ENCODE measurements at regions not wholly inside any gene's neighbourhood (a gene's known extent, or its start where the extent isn't known, plus 50 kb on each side); places are given as distances from the start of the nearest gene placed in this dataset.
A peak's percentile ranks its signal among the peaks of the same experiment; 100 is the strongest.

DNA sequence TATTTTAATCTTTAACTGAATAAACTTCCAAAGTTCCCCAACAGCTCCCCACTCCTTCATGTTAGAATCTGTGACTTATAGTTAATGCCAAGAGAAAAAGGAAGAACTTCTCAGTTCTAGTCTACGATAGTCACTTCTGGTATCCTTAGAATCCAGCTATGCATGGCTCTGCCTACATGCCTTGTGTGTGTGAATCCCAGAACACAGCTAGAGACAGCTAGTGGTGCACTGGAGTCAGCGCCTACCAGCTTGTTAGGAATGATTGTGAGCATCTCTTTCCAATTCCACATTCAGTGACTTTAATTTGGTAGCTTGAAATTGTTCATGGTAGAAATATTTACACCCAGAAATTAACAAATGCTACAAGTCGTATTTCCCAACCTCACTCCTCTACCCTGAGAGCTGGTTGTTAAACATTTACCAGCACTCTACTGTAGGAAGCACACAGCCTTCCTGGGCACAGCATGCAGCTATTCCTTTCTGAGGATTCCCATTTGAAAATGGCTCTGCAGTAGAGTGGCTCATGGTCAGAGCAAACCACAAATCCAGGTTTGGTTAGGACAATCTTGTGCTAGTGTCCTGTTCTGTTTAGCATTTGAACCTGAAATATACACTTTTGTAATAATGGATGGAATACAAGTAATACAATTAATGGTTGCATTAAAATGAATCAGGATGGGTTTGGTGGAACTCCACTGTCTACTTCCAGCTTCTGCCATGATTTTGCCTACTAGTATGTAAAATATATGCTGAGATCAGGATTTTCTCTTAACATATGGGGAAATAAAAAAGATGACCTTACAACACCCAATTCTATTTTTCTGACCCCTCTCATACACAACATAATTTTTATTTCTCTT lies 371.0 kb upstream of the GBE1 start:
- Histone ChIP-seq H2AFZ (ENCODE audit: low read depth, low read length, severe bottlenecking) (peak overlapping the region; percentile 46), H3K4me2 (ENCODE audit: low read depth, low read length, poor library complexity, severe bottlenecking) (no peak overlapping the region), H3K4me3 (ENCODE audit: insufficient read depth, low read length, poor library complexity, severe bottlenecking) (no peak overlapping the region), H3K27ac (ENCODE audit: low read depth, low read length) (no peak overlapping the region), H3K9me2 (replicated peaks; ENCODE audit: insufficient read depth, low read length) (no peaks in the 10 kb centered on the region), H4K20me1 (ENCODE audit: low read depth, low read length) (no peaks in the 10 kb centered on the region), H3K79me2 (ENCODE audit: insufficient read depth, low read length) (no peaks in the 10 kb centered on the region), H3F3A (ENCODE audit: insufficient read depth) (no peaks in the 10 kb centered on the region), H3K27me3 (ENCODE audit: low read length) (no peaks in the 10 kb centered on the region), H3K9me3 (ENCODE audit: insufficient read depth, low read length) (no peaks in the 10 kb centered on the region), H3K36me3 (ENCODE audit: low read length) (no peaks in the 10 kb centered on the region), H3K9ac (ENCODE audit: low read length) (no peak overlapping the region)
- TF ChIP-seq, protein P1, sequence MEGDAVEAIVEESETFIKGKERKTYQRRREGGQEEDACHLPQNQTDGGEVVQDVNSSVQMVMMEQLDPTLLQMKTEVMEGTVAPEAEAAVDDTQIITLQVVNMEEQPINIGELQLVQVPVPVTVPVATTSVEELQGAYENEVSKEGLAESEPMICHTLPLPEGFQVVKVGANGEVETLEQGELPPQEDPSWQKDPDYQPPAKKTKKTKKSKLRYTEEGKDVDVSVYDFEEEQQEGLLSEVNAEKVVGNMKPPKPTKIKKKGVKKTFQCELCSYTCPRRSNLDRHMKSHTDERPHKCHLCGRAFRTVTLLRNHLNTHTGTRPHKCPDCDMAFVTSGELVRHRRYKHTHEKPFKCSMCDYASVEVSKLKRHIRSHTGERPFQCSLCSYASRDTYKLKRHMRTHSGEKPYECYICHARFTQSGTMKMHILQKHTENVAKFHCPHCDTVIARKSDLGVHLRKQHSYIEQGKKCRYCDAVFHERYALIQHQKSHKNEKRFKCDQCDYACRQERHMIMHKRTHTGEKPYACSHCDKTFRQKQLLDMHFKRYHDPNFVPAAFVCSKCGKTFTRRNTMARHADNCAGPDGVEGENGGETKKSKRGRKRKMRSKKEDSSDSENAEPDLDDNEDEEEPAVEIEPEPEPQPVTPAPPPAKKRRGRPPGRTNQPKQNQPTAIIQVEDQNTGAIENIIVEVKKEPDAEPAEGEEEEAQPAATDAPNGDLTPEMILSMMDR (IDR thresholded peaks at IDR 0.05; ENCODE audit: insufficient read depth, low read length, poor library complexity, severe bottlenecking): no peak
- no peak for TF ChIP-seq EZH2phosphoT487 (conservative IDR thresholded peaks at IDR 0.05; ENCODE audit: low read length)

DNA sequence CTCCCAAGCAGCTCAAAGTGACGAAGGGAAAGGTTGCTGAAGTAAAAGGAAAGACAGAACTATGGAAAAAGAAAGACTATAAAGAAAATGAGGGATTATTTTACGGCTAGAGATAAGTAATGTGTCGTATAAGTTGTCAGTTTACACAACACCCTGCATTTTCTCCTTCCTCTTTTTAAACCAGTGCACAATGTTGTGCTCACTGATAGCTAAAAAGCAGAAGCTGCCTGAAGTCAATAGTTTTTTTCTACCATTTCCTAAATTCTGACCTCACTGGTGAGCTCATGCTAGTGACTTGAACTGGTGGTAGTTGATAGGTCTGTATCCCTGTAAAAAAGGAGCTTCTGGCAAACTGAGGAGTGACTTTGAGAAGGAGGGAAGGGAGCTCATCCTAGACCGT lies 368.6 kb upstream of the GBE1 start:
- H3K79me2 ChIP-seq (ENCODE audit: insufficient read depth, low read length): no peaks in the 10 kb centered on the region
- no peaks in the 10 kb centered on the region for H3F3A ChIP-seq (ENCODE audit: insufficient read depth)
- no peak overlapping the region for H3K9ac ChIP-seq (ENCODE audit: low read length)
- H3K4me3 ChIP-seq (ENCODE audit: insufficient read depth, low read length, poor library complexity, severe bottlenecking): no peak overlapping the region
- H2AFZ ChIP-seq (ENCODE audit: low read depth, low read length, severe bottlenecking): peak overlapping the region; percentile 52
- no peaks in the 10 kb centered on the region for H3K9me2 ChIP-seq (replicated peaks; ENCODE audit: insufficient read depth, low read length)
- no peaks in the 10 kb centered on the region for H4K20me1 ChIP-seq (ENCODE audit: low read depth, low read length)
- H3K27me3 ChIP-seq (ENCODE audit: low read length): no peaks in the 10 kb centered on the region
- no peak overlapping the region for H3K27ac ChIP-seq (ENCODE audit: low read depth, low read length)
- no peaks in the 10 kb centered on the region for H3K36me3 ChIP-seq (ENCODE audit: low read length)
- TF ChIP-seq EZH2phosphoT487 (conservative IDR thresholded peaks at IDR 0.05; ENCODE audit: low read length): no peak
- TF ChIP-seq, protein P1 (IDR thresholded peaks at IDR 0.05; ENCODE audit: insufficient read depth, low read length, poor library complexity, severe bottlenecking): no peak
- no peaks in the 10 kb centered on the region for H3K9me3 ChIP-seq (ENCODE audit: insufficient read depth, low read length)
- peak overlapping the region; percentile 21 for H3K4me2 ChIP-seq (ENCODE audit: low read depth, low read length, poor library complexity, severe bottlenecking)

DNA sequence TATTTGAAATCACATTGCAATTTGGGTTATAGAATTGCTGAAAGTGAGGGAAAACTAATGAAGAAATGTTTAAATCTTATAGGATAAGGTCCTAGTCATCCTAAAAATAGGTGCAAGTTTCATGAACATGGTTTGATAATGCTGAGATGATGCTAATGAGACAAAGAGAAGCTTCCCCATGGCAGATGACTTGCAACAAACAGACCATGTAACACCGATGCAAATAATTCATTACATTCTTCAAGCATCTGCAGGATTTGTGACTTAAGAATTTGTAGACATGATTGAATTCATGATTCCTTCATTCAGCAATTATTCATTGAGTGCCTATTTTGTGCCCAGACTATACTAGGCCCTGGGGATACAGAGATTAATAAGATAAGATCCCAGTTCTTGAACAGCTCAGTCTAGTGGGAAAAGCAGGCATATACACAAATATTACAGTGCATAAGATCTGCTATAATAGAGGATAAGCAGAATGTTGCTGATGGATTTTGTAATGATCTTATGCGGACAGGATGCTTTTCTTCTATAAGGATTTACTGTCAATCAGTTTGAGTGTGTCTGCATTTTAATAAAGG lies 367.9 kb upstream of the GBE1 start:
- Histone ChIP-seq H2AFZ (ENCODE audit: low read depth, low read length, severe bottlenecking) (peak overlapping the region; percentile 52), H3K9me2 (replicated peaks; ENCODE audit: insufficient read depth, low read length) (no peaks in the 10 kb centered on the region), H3K4me2 (ENCODE audit: low read depth, low read length, poor library complexity, severe bottlenecking) (no peak overlapping the region), H3K27ac (ENCODE audit: low read depth, low read length) (no peak overlapping the region), H3K9me3 (ENCODE audit: insufficient read depth, low read length) (no peaks in the 10 kb centered on the region), H3F3A (ENCODE audit: insufficient read depth) (no peaks in the 10 kb centered on the region), H4K20me1 (ENCODE audit: low read depth, low read length) (no peaks in the 10 kb centered on the region), H3K9ac (ENCODE audit: low read length) (no peak overlapping the region), H3K79me2 (ENCODE audit: insufficient read depth, low read length) (no peaks in the 10 kb centered on the region), H3K4me3 (ENCODE audit: insufficient read depth, low read length, poor library complexity, severe bottlenecking) (no peak overlapping the region), H3K27me3 (ENCODE audit: low read length) (no peaks in the 10 kb centered on the region), H3K36me3 (ENCODE audit: low read length) (no peaks in the 10 kb centered on the region)
- no peak for TF ChIP-seq EZH2phosphoT487 (conservative IDR thresholded peaks at IDR 0.05; ENCODE audit: low read length)
- TF ChIP-seq, protein P1 (IDR thresholded peaks at IDR 0.05; ENCODE audit: insufficient read depth, low read length, poor library complexity, severe bottlenecking): no peak

All from SU-DHL-6 (cell line).